HEK293T (cell line): ENCODE measurements at regions not wholly inside any gene's neighbourhood (a gene's known extent, or its start where the extent isn't known, plus 50 kb on each side); places are given as distances from the start of the nearest gene placed in this dataset.

ENCODE experiments used
- CTCF ChIA-PET: fragments of 350-600 bp; formaldehyde crosslinking; extraction: SDS; loops from one replicate; lab custom pipeline; 2021; ENCODE audit warnings: antibody characterized with exemption, inconsistent platforms; lab: Yijun Ruan, JAX
- POLR2A ChIA-PET: fragments of 350-600 bp; formaldehyde crosslinking; extraction: SDS; loops from one replicate; lab custom pipeline; 2020; ENCODE audit warnings: antibody characterized with exemption, inconsistent platforms; lab: Yijun Ruan, JAX
- DNase-seq: peaks from one replicate; pipeline ENCODE4 v3.0.0; 2012; ENCODE audit warnings: mixed read lengths; ENCODE audit errors: extremely low spot score
- ARNT ChIP-seq: fragments of 450-650 bp; IDR thresholded peaks from 2 replicates; pipeline ENCODE4 v1.6.1; 2017; ENCODE audit warnings: mild to moderate bottlenecking
- BHLHE40 ChIP-seq: fragments of 450-650 bp; IDR thresholded peaks from 2 replicates; pipeline ENCODE4 v1.6.1; 2016; ENCODE audit warnings: mild to moderate bottlenecking, moderate library complexity, borderline replicate concordance
- CTBP1 ChIP-seq: fragments of 450-650 bp; IDR thresholded peaks from 2 replicates; pipeline ENCODE4 v1.6.1; 2016; ENCODE audit warnings: borderline replicate concordance
- ELF4 ChIP-seq: fragments of 450-650 bp; IDR thresholded peaks from 2 replicates; pipeline ENCODE4 v1.6.1; 2017; ENCODE audit warnings: antibody characterized with exemption
- FOXA1 ChIP-seq: fragments of 450-650 bp; IDR thresholded peaks from 2 replicates; pipeline ENCODE4 v1.6.1; 2016; ENCODE audit warnings: mild to moderate bottlenecking
- FOXK2 ChIP-seq: fragments of 450-650 bp; IDR thresholded peaks from 2 replicates; pipeline ENCODE4 v1.6.1; 2016; ENCODE audit warnings: mild to moderate bottlenecking
- FOXM1 ChIP-seq: fragments of 450-650 bp; IDR thresholded peaks from 2 replicates; pipeline ENCODE4 v1.6.1; 2017; ENCODE audit warnings: mild to moderate bottlenecking, borderline replicate concordance
- HDGF ChIP-seq: fragments of 450-650 bp; IDR thresholded peaks from 2 replicates; pipeline ENCODE4 v1.6.1; 2017; ENCODE audit warnings: antibody characterized with exemption, borderline replicate concordance
- L3MBTL2 ChIP-seq: fragments of 450-650 bp; conservative IDR thresholded peaks from 2 replicates; pipeline ENCODE4 v1.6.1; 2016; ENCODE audit warnings: mild to moderate bottlenecking
- LEF1 ChIP-seq: fragments of 450-650 bp; IDR thresholded peaks from 2 replicates; pipeline ENCODE4 v1.6.1; 2017; ENCODE audit warnings: mild to moderate bottlenecking, borderline replicate concordance
- NFRKB ChIP-seq: fragments of 450-650 bp; IDR thresholded peaks from 2 replicates; pipeline ENCODE4 v1.6.1; 2016; ENCODE audit warnings: mild to moderate bottlenecking, moderate library complexity
- PKNOX1 ChIP-seq: fragments of 450-650 bp; IDR thresholded peaks from 2 replicates; pipeline ENCODE4 v1.6.1; 2016
- SP1 ChIP-seq: fragments of 450-650 bp; IDR thresholded peaks from 2 replicates; pipeline ENCODE4 v1.6.1; 2017
- SUZ12 ChIP-seq: fragments of 450-650 bp; IDR thresholded peaks from 2 replicates; pipeline ENCODE4 v1.6.1; 2016; ENCODE audit warnings: mild to moderate bottlenecking
- TARDBP ChIP-seq: fragments of 450-650 bp; IDR thresholded peaks from 2 replicates; pipeline ENCODE4 v1.6.1; 2016
- ZNF384 ChIP-seq: fragments of 450-650 bp; IDR thresholded peaks from 2 replicates; pipeline ENCODE4 v1.6.1; 2016

- ChIA-PET CTCF (no interaction called here), POLR2A (no interaction called here)
- no peak for DNase-seq
- no peak for TF ChIP-seq NFRKB
- TF ChIP-seq FOXK2, result no peak
- TF ChIP-seq SUZ12, result no peak
Observed at GRCh38 chr9:113646946-113647914, 183.7 kb downstream of the RGS3 start.

DNA sequence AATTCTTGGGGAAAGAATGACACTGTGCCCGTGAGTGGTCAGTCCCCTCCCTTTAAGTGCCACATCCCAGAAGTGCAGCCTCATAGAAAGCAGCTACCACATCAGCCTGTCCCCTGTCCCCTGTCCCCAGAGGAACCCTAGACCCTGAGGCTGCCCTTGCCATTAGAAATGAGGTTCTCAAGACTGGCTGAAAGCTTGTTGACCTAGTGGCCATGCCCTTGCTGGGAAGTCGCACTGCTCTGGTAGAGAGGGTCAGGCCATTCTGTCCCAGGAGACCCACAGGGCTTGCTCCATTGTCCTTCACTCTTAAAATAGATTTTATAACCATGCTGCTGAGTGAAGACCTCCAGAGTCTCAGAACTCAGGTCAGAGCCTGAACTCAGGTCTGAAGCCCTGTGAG, 184.5 kb downstream of the RGS3 start:
- TF ChIP-seq ZNF384 (no peak), ELF4 (no peak), LEF1 (no peak), CTBP1 (no peak), PKNOX1 (no peak), BHLHE40 (no peak), SUZ12 (no peak), NFRKB (no peak), FOXA1 (no peak), HDGF (no peak), FOXK2 (no peak), SP1 (no peak)
- CTCF ChIA-PET, result no interaction called here
- POLR2A ChIA-PET, result no interaction called here
- DNase-seq, result no peak

DNA sequence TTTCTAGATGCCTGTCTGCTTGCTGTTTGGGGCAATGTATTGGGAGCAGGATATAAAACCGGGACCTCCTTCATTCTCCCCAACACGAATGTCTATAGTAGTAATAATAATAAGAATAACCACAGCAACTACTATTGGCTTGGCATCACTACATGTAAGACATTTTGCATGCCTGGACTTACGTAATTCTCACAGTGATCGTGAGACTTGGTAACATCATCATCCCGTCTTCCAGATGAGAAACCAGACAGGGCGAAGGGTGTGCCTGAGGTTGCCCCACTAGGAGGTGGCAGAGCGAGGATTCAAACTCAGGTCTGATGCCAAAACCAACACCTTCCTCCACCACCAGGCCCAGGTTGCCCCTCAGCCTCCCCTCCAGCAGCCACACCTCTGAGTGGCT, 185.1 kb downstream of the RGS3 start:
- TF ChIP-seq LEF1 (no peak), FOXM1 (no peak), SP1 (no peak), NFRKB (no peak), L3MBTL2 (no peak), CTBP1 (no peak), SUZ12 (no peak), ELF4 (no peak), BHLHE40 (no peak), PKNOX1 (no peak), ARNT (no peak), HDGF (no peak), ZNF384 (no peak), FOXK2 (no peak), FOXA1 (no peak), TARDBP (no peak)
- POLR2A ChIA-PET, result no interaction called here
- DNase-seq, result no peak
- CTCF ChIA-PET, result no interaction called here

DNA sequence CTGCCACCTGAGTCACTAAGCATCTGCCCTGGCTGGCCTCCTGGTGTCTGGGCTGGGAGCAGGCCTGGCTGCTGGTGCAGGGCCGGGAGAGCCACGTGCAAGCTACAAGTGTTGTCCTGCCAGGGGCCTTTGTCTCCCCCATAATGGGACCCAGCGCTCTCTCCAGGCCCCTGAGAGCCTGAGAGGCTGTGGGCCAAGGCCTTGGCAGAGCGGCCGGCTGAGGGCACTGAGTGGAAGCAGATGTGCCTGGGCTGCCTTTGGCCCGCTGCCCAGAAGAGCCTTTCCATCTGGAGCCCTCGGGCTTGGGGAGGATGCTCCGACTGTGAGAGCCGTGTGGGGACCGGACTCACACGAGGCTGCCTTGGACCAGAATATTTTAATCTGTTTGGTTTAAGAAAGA, 185.5 kb downstream of the RGS3 start:
- CTCF ChIA-PET, result no interaction called here
- POLR2A ChIA-PET, result no interaction called here
- TF ChIP-seq TARDBP (no peak), FOXM1 (no peak), FOXA1 (no peak), ZNF384 (no peak), L3MBTL2 (no peak), LEF1 (no peak)
- no peak for DNase-seq

DNA sequence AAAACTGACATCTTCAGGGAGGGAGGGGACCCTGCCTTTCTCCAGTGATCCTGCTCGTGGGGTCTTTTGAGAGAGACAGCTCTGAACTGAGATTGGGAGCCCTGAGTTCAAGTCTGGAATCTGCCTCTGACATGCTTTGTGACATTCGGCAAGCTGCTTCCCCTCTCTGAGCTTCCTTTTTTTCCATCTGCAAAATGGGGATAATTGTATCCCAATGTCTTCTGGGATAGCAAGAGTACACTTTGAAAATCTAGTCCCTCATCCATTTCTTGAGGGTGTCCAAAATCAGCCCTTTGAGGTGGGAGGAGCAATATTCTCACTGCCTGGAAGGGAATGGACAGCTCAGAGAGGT, 186.3 kb downstream of the RGS3 start:
- ChIA-PET CTCF (interaction anchor here (1.0 to 1.8 kb wide), 2 partner anchors 8 to 59 kb away, joined by 3 to 5 read pairs; no protein-coding TSS in a partner anchor), POLR2A (no interaction called here)
- DNase-seq, result no peak
- TF ChIP-seq FOXA1 (no peak), NFRKB (no peak), ZNF384 (no peak), FOXM1 (no peak), TARDBP (no peak), SP1 (no peak), FOXK2 (no peak), BHLHE40 (no peak), HDGF (no peak)

DNA sequence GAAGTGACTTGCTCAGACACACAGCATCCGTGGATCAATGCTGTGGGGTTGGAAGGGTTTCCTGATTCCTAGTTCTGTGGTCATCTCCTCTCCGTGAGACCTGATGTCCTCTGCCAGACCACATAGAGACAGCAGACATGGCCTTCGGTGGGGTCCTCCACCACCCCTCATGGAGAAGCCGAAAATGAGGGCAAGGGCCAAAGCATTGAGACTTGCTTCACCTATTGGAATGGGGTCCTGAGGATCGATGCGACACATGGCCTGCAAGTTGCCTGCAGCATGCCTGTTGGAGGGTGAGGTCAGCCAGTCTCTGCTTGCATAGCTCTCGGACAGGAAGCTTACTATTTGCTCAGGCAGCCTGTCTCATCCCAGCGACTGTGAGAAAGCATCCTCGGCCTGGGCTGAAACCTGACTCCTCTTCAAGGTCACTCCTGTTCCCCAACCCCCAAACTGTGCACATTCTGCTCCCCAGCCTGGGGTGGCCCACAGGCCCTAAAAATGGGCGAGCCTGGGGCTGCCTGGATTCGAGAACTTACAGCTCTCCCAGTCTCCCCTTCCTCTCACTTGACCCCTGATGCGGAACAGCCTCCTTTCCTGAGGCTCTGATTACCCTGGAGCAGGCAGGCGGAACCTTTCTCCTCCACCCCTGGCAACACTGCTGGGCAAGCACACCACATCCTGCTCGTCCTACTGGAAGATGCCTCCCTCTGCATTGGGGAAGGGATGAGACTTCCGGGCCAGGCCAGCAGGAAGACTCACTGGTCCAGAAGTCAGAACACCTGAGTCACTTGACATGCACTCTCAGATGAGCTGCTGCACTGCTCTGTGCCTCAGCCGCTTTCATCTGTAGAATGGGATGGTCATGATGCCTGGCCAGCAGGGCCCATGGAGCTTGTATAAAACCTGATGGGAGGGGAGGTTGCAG, 186.9 kb downstream of the RGS3 start:
- TF ChIP-seq CTBP1 (no peak), TARDBP (no peak), NFRKB (no peak), HDGF (no peak), ZNF384 (no peak), SUZ12 (no peak)
- ChIA-PET POLR2A (no interaction called here), CTCF (interaction anchor here (0.8 to 1.8 kb wide), 4 partner anchors 7 to 59 kb away, joined by 3 to 5 read pairs (median 3); no protein-coding TSS in a partner anchor)
- DNase-seq, result no peak
